GM12873 (cell line): ENCODE measurements at regions not wholly inside any gene's neighbourhood (a gene's known extent, or its start where the extent isn't known, plus 50 kb on each side); places are given as distances from the start of the nearest gene placed in this dataset.

ENCODE experiments used
- CTCF ChIP-seq: IDR thresholded peaks from 2 replicates; pipeline ENCODE4 v1.5.1; 2012; ENCODE audit warnings: low read depth, mild to moderate bottlenecking, moderate library complexity, low read length, control low read depth; ENCODE audit not compliant: insufficient read depth; ENCODE audit errors: missing control alignments

- no peak for TF ChIP-seq CTCF
Observed at GRCh38 chr6:12508553-12508952, 208.0 kb upstream of the PHACTR1 start.

GRCh38 chr6:12509060-12509459, 207.5 kb upstream of the PHACTR1 start:
- TF ChIP-seq CTCF = no peak

GRCh38 chr6:12516070-12516469, 200.5 kb upstream of the PHACTR1 start:
- no peak for TF ChIP-seq CTCF

- no peak for TF ChIP-seq CTCF
Observed at GRCh38 chr6:12522347-12522746, 194.2 kb upstream of the PHACTR1 start.

GRCh38 chr6:12523726-12524125, 192.8 kb upstream of the PHACTR1 start:
- TF ChIP-seq CTCF = no peak

GRCh38 chr6:12525276-12525675, 191.3 kb upstream of the PHACTR1 start:
- no peak for TF ChIP-seq CTCF

- no peak for TF ChIP-seq CTCF
Observed at GRCh38 chr6:12527339-12527738, 189.2 kb upstream of the PHACTR1 start.
